Peyer's patch (tissue), 4 donors: ENCODE measurements at regions not wholly inside any gene's neighbourhood (a gene's known extent, or its start where the extent isn't known, plus 50 kb on each side); places are given as distances from the start of the nearest gene placed in this dataset.

Source experiments
- POLR2A ChIP-seq, 2 donors: fragments of 450-650 bp; IDR thresholded peaks; one replicate each; pipeline ENCODE4 v1.5.1; 2017; ENCODE audit warnings: antibody characterized with exemption in 2 of 2, mild to moderate bottlenecking in 2 of 2, moderate library complexity in 2 of 2
- TF ChIP-seq, protein P1 (sequence below), 6 experiments: fragments of 450-650 bp in 4 of 6; fragments of 200-600 bp in 2 of 6; sonication (generic) in 1 of 6; IDR thresholded peaks; one replicate each; pipeline ENCODE4 v1.5.1; 2017 to 2019; ENCODE audit warnings: antibody characterized with exemption in 6 of 6, mild to moderate bottlenecking in 3 of 6, moderate library complexity in 1 of 6

DNA sequence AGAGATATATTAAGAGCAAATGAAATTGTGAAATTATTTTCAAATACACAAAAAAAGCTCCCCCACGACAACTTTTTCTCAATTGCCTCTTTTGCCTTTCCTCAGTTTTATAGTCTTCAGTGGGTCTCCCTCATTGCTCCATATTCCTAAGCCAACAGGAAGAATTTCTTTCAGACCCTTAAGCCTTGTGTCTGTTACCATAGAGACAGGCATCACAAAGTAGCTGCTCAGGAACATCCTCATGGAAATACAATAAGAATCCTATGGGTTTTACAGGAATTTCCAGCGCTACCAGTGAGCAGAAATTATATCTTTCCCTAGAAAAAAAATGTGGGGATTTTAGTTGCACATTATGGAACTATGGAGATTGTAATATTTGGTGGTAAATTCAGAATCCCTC, 121.9 kb upstream of the DMD start:
- TF ChIP-seq, protein P1, sequence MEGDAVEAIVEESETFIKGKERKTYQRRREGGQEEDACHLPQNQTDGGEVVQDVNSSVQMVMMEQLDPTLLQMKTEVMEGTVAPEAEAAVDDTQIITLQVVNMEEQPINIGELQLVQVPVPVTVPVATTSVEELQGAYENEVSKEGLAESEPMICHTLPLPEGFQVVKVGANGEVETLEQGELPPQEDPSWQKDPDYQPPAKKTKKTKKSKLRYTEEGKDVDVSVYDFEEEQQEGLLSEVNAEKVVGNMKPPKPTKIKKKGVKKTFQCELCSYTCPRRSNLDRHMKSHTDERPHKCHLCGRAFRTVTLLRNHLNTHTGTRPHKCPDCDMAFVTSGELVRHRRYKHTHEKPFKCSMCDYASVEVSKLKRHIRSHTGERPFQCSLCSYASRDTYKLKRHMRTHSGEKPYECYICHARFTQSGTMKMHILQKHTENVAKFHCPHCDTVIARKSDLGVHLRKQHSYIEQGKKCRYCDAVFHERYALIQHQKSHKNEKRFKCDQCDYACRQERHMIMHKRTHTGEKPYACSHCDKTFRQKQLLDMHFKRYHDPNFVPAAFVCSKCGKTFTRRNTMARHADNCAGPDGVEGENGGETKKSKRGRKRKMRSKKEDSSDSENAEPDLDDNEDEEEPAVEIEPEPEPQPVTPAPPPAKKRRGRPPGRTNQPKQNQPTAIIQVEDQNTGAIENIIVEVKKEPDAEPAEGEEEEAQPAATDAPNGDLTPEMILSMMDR (IDR thresholded peaks at IDR 0.05), result no peak
- no peak for TF ChIP-seq POLR2A (IDR thresholded peaks at IDR 0.05)
